ENCODE measurements at regions not wholly inside any gene's neighbourhood (a gene's known extent, or its start where the extent isn't known, plus 50 kb on each side); places are given as distances from the start of the nearest gene placed in this dataset.

GRCh38 chr4:60840020-60840419 lies 360.1 kb upstream of the ADGRL3 start:
- Histone ChIP-seq H3K27ac (no peak overlapping the region), H3K4me1 (no peaks in the 10 kb centered on the region), H3K27me3 (no peaks in the 10 kb centered on the region), H3K9me3 (no peaks in the 10 kb centered on the region), H3K4me3 (no peak overlapping the region), H3K36me3 (no peaks in the 10 kb centered on the region)
- 86 to 89% methylated on average over 1 of the region's 1 CpG for WGBS, 2 donors
- TF ChIP-seq, protein P1, sequence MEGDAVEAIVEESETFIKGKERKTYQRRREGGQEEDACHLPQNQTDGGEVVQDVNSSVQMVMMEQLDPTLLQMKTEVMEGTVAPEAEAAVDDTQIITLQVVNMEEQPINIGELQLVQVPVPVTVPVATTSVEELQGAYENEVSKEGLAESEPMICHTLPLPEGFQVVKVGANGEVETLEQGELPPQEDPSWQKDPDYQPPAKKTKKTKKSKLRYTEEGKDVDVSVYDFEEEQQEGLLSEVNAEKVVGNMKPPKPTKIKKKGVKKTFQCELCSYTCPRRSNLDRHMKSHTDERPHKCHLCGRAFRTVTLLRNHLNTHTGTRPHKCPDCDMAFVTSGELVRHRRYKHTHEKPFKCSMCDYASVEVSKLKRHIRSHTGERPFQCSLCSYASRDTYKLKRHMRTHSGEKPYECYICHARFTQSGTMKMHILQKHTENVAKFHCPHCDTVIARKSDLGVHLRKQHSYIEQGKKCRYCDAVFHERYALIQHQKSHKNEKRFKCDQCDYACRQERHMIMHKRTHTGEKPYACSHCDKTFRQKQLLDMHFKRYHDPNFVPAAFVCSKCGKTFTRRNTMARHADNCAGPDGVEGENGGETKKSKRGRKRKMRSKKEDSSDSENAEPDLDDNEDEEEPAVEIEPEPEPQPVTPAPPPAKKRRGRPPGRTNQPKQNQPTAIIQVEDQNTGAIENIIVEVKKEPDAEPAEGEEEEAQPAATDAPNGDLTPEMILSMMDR (IDR thresholded peaks at IDR 0.05) = no peak
- TF ChIP-seq POLR2A (IDR thresholded peaks at IDR 0.05) (no peak), EP300 (IDR thresholded peaks at IDR 0.05) (no peak), POLR2AphosphoS5 (IDR thresholded peaks at IDR 0.05) (no peak)
- no peak for DNase-seq
- no peak for ATAC-seq (ENCODE audit: low FRiP score in 2 of 2)

DNA sequence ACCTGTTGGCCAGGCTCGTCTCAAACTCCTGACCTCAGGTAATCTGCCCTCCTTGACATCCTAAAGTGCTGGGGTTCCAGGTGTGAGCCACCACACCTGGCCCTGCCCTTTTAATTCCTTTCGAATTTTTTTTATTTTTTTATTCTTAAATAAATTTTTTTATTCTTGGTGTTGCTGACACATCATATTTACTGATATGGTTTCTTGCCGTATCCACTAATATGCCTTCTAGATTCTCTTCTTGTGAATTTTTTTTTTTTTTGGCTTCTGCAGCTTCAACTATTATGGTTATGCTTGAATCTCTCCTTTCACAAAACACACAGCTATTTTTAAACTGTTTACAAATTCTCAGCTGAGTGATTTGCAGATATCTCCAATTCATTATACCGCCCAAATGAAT lies 353.4 kb upstream of the ADGRL3 start:
- Histone ChIP-seq H3K27me3 (no peaks in the 10 kb centered on the region), H3K36me3 (no peaks in the 10 kb centered on the region), H3K27ac (no peak overlapping the region), H3K4me3 (no peak overlapping the region), H3K4me1 (no peaks in the 10 kb centered on the region), H3K9me3 (no peaks in the 10 kb centered on the region)
- ATAC-seq (ENCODE audit: low FRiP score in 2 of 2) (no peak), DNase-seq (no peak)
- TF ChIP-seq EP300 (IDR thresholded peaks at IDR 0.05) (no peak), POLR2AphosphoS5 (IDR thresholded peaks at IDR 0.05) (no peak), POLR2A (IDR thresholded peaks at IDR 0.05) (no peak)
- TF ChIP-seq, protein P1 (IDR thresholded peaks at IDR 0.05) = no peak
- WGBS, 2 donors = 78% methylated on average over 4 of the region's 4 CpGs

GRCh38 chr4:60847614-60848013 lies 352.5 kb upstream of the ADGRL3 start:
- Histone ChIP-seq H3K9me3 (no peaks in the 10 kb centered on the region), H3K4me1 (no peaks in the 10 kb centered on the region), H3K36me3 (no peaks in the 10 kb centered on the region), H3K27ac (no peak overlapping the region), H3K4me3 (no peak overlapping the region), H3K27me3 (no peaks in the 10 kb centered on the region)
- TF ChIP-seq, protein P1 (IDR thresholded peaks at IDR 0.05) = no peak
- TF ChIP-seq EP300 (IDR thresholded peaks at IDR 0.05) (no peak), POLR2A (IDR thresholded peaks at IDR 0.05) (no peak), POLR2AphosphoS5 (IDR thresholded peaks at IDR 0.05) (no peak)
- ATAC-seq (ENCODE audit: low FRiP score in 2 of 2) = no peak
- WGBS, 2 donors = 61 to 69% methylated on average over 4 of the region's 4 CpGs
- no peak for DNase-seq

- TF ChIP-seq EP300 (IDR thresholded peaks at IDR 0.05) (no peak), POLR2AphosphoS5 (IDR thresholded peaks at IDR 0.05) (no peak), POLR2A (IDR thresholded peaks at IDR 0.05) (no peak)
- TF ChIP-seq, protein P1 (IDR thresholded peaks at IDR 0.05) = no peak
- 80 to 84% methylated on average over 6 of the region's 6 CpGs for WGBS, 2 donors
- no peaks in the 10 kb centered on the region for H3K36me3 ChIP-seq
- H3K27me3 ChIP-seq = no peaks in the 10 kb centered on the region
- no peak overlapping the region for H3K4me3 ChIP-seq
- DNase-seq (no peak), ATAC-seq (ENCODE audit: low FRiP score in 2 of 2) (no peak)
- H3K9me3 ChIP-seq = no peaks in the 10 kb centered on the region
- no peaks in the 10 kb centered on the region for H3K4me1 ChIP-seq
- H3K27ac ChIP-seq = no peak overlapping the region
These were observed 342.9 kb upstream of the ADGRL3 start for GRCh38 chr4:60857130-60857753.

DNA sequence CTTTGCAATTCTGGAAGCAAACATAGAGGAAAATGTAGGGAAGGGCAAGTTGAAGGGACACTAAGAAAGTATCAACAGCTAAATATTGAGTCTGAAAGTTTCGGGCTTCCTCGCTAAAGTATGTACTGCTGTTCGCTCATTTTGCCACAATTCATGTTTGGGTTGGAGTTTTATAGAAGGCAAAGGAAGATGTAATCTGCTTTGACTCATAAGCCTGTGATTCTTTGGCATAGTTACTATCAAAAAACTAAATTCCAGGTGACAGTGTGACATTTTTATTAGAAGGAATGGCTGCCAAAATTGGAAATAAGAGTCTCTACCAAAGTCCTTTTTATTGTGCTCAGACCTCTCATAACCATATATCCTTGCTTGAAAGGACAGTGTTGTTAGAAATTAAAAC lies 336.7 kb upstream of the ADGRL3 start:
- no peaks in the 10 kb centered on the region for H3K9me3 ChIP-seq
- DNase-seq = no peak
- ATAC-seq (ENCODE audit: low FRiP score in 2 of 2) = no peak
- WGBS, 2 donors = 93 to 98% methylated on average over 3 of the region's 3 CpGs
- H3K27ac ChIP-seq = no peak overlapping the region
- no peaks in the 10 kb centered on the region for H3K36me3 ChIP-seq
- H3K4me3 ChIP-seq = no peak overlapping the region
- H3K27me3 ChIP-seq = no peaks in the 10 kb centered on the region
- TF ChIP-seq POLR2A (IDR thresholded peaks at IDR 0.05) (no peak), POLR2AphosphoS5 (IDR thresholded peaks at IDR 0.05) (no peak), EP300 (IDR thresholded peaks at IDR 0.05) (no peak)
- no peaks in the 10 kb centered on the region for H3K4me1 ChIP-seq

All from upper lobe of left lung (tissue), 6 donors.